ENCODE measurements at regions not wholly inside any gene's neighbourhood (a gene's known extent, or its start where the extent isn't known, plus 50 kb on each side); places are given as distances from the start of the nearest gene placed in this dataset.

- H3K4me1 ChIP-seq (ENCODE audit: control insufficient read depth, extremely low read depth, insufficient read depth, low read length) = no peaks in the 10 kb centered on the region
- no peak overlapping the region for H2AFZ ChIP-seq (ENCODE audit: low read depth, low read length)
- no peak overlapping the region for H3K27ac ChIP-seq (ENCODE audit: insufficient read depth, low read depth, low read length)
- no peak overlapping the region for H3K4me2 ChIP-seq (ENCODE audit: insufficient read depth, low read length)
- intact Hi-C loops (cut with micrococcal nuclease) (no loop called here), dilution Hi-C loops (cut with MboI; ENCODE audit: extremely low pct_ligation_motif_present, low sequenced_read_pairs) (no loop called here)
- H3K9me1 ChIP-seq (replicated peaks; ENCODE audit: control insufficient read depth, extremely low read depth, insufficient read depth, low read length) = no peaks in the 10 kb centered on the region
- H3K9me3 ChIP-seq (replicated peaks; ENCODE audit: control insufficient read depth, insufficient read depth, low read length) = no peaks in the 10 kb centered on the region
- no peaks in the 10 kb centered on the region for H4K20me1 ChIP-seq (replicated peaks; ENCODE audit: control insufficient read depth, extremely low read depth, insufficient read depth, low read length)
- H3K36me3 ChIP-seq (ENCODE audit: control insufficient read depth in 2 of 2, extremely low read depth in 1 of 2, insufficient read depth in 2 of 2, low read length in 2 of 2) = no peaks in the 10 kb centered on the region
- TF ChIP-seq CTCF (IDR thresholded peaks at IDR 0.05; ENCODE audit: extremely low read depth in 1 of 2, insufficient read depth in 1 of 2, low read depth in 1 of 2, low read length in 2 of 2) = no peak
- DNase-seq (ENCODE audit: low read depth, low spot score) (no peak), FAIRE-seq (no peak)
- ChIA-PET CTCF (no interaction called here), POLR2A (no interaction called here)
- BruUV-seq (replicated peaks) = no TSS peak
- no peak overlapping the region for H3K9ac ChIP-seq (replicated peaks; ENCODE audit: extremely low read depth, insufficient read depth, low read length)
- no peaks in the 10 kb centered on the region for H3K27me3 ChIP-seq (ENCODE audit: control insufficient read depth in 2 of 2, insufficient read depth in 2 of 2, low read length in 2 of 2)
- H3K4me3 ChIP-seq (replicated peaks in 1 of 3; ENCODE audit: insufficient read depth in 1 of 3, low read depth in 1 of 3, low read length in 3 of 3) = no peak overlapping the region
- no peaks in the 10 kb centered on the region for H3K79me2 ChIP-seq (ENCODE audit: control insufficient read depth, insufficient read depth, low read length)
Measured at GRCh38 chr5:92676215-92677165, 904.5 kb downstream of the NR2F1-AS1 start.

DNA sequence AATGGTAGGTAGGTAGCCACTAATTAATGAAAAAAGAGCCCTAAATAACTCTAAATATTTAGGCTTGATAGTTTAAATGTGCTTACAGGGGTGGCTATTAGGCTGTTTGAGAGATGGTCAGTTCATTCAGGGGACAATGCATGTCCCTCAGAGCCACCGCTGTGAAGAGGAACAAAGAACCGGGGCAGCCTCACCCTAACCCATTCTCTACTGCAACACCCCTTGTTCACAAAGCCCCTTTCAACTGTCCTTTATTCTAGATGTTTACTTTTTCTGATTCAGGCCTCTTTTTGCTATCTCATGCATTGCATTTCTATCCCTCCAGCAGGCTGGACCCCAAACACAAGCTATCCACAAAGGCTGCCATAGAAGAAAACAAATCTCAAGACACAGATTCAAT is 906.7 kb downstream of the NR2F1-AS1 start:
- no peak overlapping the region for H2AFZ ChIP-seq (ENCODE audit: low read depth, low read length)
- intact Hi-C loops (cut with micrococcal nuclease) = no loop called here
- H3K79me2 ChIP-seq (ENCODE audit: control insufficient read depth, insufficient read depth, low read length) = no peaks in the 10 kb centered on the region
- no peaks in the 10 kb centered on the region for H3K36me3 ChIP-seq (ENCODE audit: control insufficient read depth in 2 of 2, extremely low read depth in 1 of 2, insufficient read depth in 2 of 2, low read length in 2 of 2)
- TF ChIP-seq FOS (IDR thresholded peaks at IDR 0.05; ENCODE audit: borderline replicate concordance, insufficient read depth, low read length) = no peak
- no peak for TF ChIP-seq EZH2 (IDR thresholded peaks at IDR 0.05; ENCODE audit: borderline replicate concordance, low read depth, low read length, severe bottlenecking)
- no peak for TF ChIP-seq CTCF (IDR thresholded peaks at IDR 0.05; ENCODE audit: extremely low read depth in 1 of 2, insufficient read depth in 1 of 2, low read depth in 1 of 2, low read length in 2 of 2)
- TF ChIP-seq POLR2A (IDR thresholded peaks at IDR 0.05; ENCODE audit: low read depth, low read length) = no peak
- TF ChIP-seq POLR2AphosphoS5 (IDR thresholded peaks at IDR 0.05; ENCODE audit: insufficient read depth, low read depth, low read length) = no peak
- TF ChIP-seq JUN (IDR thresholded peaks at IDR 0.05; ENCODE audit: borderline replicate concordance, insufficient read depth, insufficient read length, low read depth) = no peak
- no peak for TF ChIP-seq MAX (IDR thresholded peaks at IDR 0.05; ENCODE audit: insufficient read depth, insufficient read length)
- no peak for TF ChIP-seq GATA2 (IDR thresholded peaks at IDR 0.05; ENCODE audit: insufficient read depth, insufficient read length, low read depth, low read length)
- TF ChIP-seq MYC (IDR thresholded peaks at IDR 0.05; ENCODE audit: low read depth, low read length) = no peak
- no peaks in the 10 kb centered on the region for H3K9me1 ChIP-seq (replicated peaks; ENCODE audit: control insufficient read depth, extremely low read depth, insufficient read depth, low read length)
- ChIA-PET CTCF (no interaction called here), POLR2A (no interaction called here)
- H3K4me3 ChIP-seq (replicated peaks in 1 of 3; ENCODE audit: insufficient read depth in 1 of 3, low read depth in 1 of 3, low read length in 3 of 3) = no peak overlapping the region
- no peak overlapping the region for H3K27ac ChIP-seq (ENCODE audit: insufficient read depth, low read depth, low read length)
- no peaks in the 10 kb centered on the region for H4K20me1 ChIP-seq (replicated peaks; ENCODE audit: control insufficient read depth, extremely low read depth, insufficient read depth, low read length)
- FAIRE-seq = no peak
- no peak for DNase-seq (ENCODE audit: low read depth, low spot score)
- H3K9me3 ChIP-seq (replicated peaks; ENCODE audit: control insufficient read depth, insufficient read depth, low read length) = no peaks in the 10 kb centered on the region
- BruUV-seq (replicated peaks) = no TSS peak
- H3K4me1 ChIP-seq (ENCODE audit: control insufficient read depth, extremely low read depth, insufficient read depth, low read length) = no peaks in the 10 kb centered on the region
- dilution Hi-C loops (cut with MboI; ENCODE audit: extremely low pct_ligation_motif_present, low sequenced_read_pairs) = no loop called here
- no peaks in the 10 kb centered on the region for H3K27me3 ChIP-seq (ENCODE audit: control insufficient read depth in 2 of 2, insufficient read depth in 2 of 2, low read length in 2 of 2)
- no peak overlapping the region for H3K9ac ChIP-seq (replicated peaks; ENCODE audit: extremely low read depth, insufficient read depth, low read length)
- H3K4me2 ChIP-seq (ENCODE audit: insufficient read depth, low read length) = no peak overlapping the region

Data from endothelial cell of umbilical vein (primary cell).